ENCODE measurements at regions not wholly inside any gene's neighbourhood (a gene's known extent, or its start where the extent isn't known, plus 50 kb on each side); places are given as distances from the start of the nearest gene placed in this dataset.

DNA sequence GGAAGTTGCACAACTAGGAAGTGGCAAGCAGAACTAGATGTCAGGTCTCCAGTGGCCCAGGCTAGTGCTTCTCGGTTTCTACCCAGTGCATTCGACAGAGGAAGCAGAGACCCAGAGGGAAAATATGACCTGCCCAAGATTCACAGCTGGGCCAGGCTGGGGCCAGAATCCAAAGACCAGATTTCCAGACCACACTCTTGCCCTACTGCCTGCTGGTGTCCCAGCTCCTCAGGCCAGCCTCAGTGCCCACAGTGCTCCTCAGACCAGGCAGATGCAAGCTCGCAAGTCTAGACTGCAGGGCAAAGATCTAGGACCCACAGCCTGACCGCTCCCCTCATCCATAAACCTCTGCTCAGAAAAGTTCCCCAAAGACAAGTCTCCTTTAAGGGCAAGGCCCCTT lies 262.6 kb downstream of the BUD13 start:
- Histone ChIP-seq H3K4me1 (ENCODE audit: control insufficient read depth, insufficient read depth, low read length) (no peaks in the 10 kb centered on the region), H3K27ac (ENCODE audit: low read length) (no peak overlapping the region), H3K27me3 (ENCODE audit: control insufficient read depth, insufficient read depth) (no peaks in the 10 kb centered on the region), H3K9me3 (ENCODE audit: control insufficient read depth, low read length) (no peaks in the 10 kb centered on the region), H3K4me3 (ENCODE audit: low read length) (no peak overlapping the region)
- ATAC-seq (no peak), DNase-seq (no peak)
- intact Hi-C loops (cut with DNase I) = no loop called here
- 69% methylated on average over 4 of the region's 4 CpGs for WGBS

DNA sequence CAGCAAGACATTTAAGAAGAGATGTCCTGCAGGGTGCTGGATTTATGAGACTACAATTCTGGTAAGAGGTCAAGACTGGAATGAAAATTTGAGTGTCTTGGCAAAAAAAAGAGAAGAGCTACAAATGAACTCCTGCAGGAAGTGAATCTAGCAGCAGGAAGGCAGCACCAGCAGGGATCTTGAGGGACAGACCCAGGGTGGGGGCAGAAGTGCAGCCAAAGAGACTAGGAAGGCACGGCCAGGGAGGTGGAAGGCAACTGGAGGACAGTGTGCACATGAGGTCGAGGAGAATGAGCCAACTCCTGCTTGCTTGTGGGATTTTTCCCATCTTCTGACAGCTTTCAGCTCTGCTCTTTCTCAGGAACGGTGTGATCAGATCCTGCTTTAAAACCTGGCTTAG lies 263.2 kb downstream of the BUD13 start:
- ATAC-seq (no peak), DNase-seq (no peak)
- Histone ChIP-seq H3K27me3 (ENCODE audit: control insufficient read depth, insufficient read depth) (no peaks in the 10 kb centered on the region), H3K4me1 (ENCODE audit: control insufficient read depth, insufficient read depth, low read length) (no peaks in the 10 kb centered on the region), H3K4me3 (ENCODE audit: low read length) (no peak overlapping the region), H3K27ac (ENCODE audit: low read length) (no peak overlapping the region), H3K9me3 (ENCODE audit: control insufficient read depth, low read length) (no peaks in the 10 kb centered on the region)
- WGBS = 44% methylated on average over 3 of the region's 3 CpGs
- intact Hi-C loops (cut with DNase I) = no loop called here

DNA sequence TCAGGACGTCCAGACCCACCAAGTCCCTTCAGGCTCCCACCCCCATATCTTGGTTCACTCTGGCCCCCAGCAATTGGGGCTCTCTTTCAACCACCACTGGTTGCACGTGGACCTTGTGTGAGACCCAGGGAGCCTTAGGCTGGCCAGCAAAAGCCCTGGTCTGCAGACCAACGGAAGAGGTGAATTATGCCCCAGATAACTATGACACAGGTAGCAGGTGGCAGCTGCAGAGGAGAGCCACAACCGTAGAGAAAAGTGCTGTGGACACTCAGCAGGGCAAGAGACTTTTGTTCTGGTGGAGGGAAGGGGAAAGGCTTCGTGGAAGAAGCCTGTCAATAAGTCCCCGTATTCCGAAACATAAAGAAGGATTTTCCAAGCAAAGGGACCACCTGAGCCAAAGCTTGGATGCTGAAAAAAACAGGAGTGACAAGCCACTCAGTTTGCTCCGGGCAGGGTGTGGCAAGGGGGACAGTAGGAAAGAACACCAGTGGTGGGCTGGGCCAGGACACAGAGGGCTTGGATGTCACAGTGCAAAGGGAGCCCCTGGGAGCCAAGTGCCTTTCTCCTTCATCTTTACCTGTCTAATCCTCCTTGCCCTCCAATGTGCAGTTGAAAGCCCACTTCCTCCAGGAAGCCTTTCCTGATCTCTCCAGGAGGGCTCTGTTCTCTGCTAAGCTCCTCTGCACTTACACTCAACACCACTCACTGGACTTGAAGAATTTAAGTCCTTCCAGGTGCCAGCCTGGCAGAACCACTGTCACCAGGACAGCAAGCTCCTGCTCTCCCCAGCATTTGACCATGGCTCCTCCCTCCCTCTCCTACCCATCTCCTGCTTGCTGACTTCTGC lies 264.7 kb downstream of the BUD13 start:
- ATAC-seq = no peak
- Histone ChIP-seq H3K9me3 (ENCODE audit: control insufficient read depth, low read length) (no peaks in the 10 kb centered on the region), H3K27me3 (ENCODE audit: control insufficient read depth, insufficient read depth) (no peaks in the 10 kb centered on the region), H3K4me1 (ENCODE audit: control insufficient read depth, insufficient read depth, low read length) (no peaks in the 10 kb centered on the region), H3K4me3 (ENCODE audit: low read length) (no peak overlapping the region), H3K27ac (ENCODE audit: low read length) (no peak overlapping the region)
- WGBS = 67% methylated on average over 8 of the region's 8 CpGs
- intact Hi-C loops (cut with DNase I) = no loop called here
- DNase-seq = no peak

DNA sequence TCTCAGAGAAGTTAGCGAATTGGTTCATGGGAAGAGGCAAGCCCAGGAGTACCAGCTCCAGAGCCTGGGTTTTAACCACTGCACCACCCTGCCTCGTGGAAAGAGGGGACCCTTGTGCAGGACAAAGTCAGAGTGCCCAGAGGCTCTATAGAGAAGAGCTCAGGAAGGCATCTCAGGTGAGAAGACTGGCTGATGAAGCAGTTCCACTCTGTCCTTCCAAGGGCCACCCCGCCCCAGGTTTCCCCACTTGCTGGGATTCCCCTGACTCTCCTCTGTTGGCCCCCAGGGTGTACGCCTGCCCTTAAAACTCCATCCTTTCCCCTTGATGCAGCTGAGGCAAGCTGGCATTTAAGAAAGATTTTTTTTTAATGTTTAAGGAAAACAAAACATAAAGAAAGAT lies 265.8 kb downstream of the BUD13 start:
- Histone ChIP-seq H3K27ac (ENCODE audit: low read length) (no peak overlapping the region), H3K4me1 (ENCODE audit: control insufficient read depth, insufficient read depth, low read length) (no peaks in the 10 kb centered on the region), H3K9me3 (ENCODE audit: control insufficient read depth, low read length) (no peaks in the 10 kb centered on the region), H3K4me3 (ENCODE audit: low read length) (no peak overlapping the region), H3K27me3 (ENCODE audit: control insufficient read depth, insufficient read depth) (no peaks in the 10 kb centered on the region)
- WGBS = 83% methylated on average over 4 of the region's 4 CpGs
- intact Hi-C loops (cut with DNase I) = no loop called here
- ATAC-seq = no peak
- DNase-seq = no peak

DNA sequence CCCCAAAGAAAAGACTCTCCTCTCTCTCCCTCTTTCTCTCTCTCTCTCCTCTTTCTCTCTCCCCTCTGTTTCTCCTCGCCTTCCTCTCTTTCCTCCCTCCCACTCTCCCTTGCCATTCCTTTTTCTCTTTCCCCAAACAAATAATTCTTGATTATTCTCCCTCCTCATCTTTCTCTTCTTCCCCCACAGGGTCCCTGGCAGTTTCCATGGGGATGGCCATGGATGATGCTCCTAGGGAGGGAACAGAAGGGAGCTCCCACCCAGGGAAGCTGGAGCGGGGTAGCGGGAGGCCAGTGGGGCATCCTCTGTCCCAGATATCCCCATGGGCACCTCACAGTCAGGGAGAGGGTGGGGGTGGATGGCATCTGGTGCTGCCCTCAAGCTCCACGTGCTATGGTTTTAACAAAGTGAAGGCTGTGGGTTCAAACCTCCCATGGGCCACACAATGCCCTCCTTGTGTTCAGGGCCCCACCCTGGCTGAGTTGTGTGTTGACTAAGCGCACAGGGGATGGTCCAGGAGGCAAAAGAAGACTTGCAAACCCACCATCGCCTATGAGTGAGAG lies 266.4 kb downstream of the BUD13 start:
- no peak for ATAC-seq
- Histone ChIP-seq H3K9me3 (ENCODE audit: control insufficient read depth, low read length) (no peaks in the 10 kb centered on the region), H3K27ac (ENCODE audit: low read length) (no peak overlapping the region), H3K4me3 (ENCODE audit: low read length) (no peak overlapping the region), H3K4me1 (ENCODE audit: control insufficient read depth, insufficient read depth, low read length) (no peaks in the 10 kb centered on the region), H3K27me3 (ENCODE audit: control insufficient read depth, insufficient read depth) (no peaks in the 10 kb centered on the region)
- intact Hi-C loops (cut with DNase I) = no loop called here
- WGBS = 74% methylated on average over 6 of the region's 6 CpGs
- DNase-seq = no peak

DNA sequence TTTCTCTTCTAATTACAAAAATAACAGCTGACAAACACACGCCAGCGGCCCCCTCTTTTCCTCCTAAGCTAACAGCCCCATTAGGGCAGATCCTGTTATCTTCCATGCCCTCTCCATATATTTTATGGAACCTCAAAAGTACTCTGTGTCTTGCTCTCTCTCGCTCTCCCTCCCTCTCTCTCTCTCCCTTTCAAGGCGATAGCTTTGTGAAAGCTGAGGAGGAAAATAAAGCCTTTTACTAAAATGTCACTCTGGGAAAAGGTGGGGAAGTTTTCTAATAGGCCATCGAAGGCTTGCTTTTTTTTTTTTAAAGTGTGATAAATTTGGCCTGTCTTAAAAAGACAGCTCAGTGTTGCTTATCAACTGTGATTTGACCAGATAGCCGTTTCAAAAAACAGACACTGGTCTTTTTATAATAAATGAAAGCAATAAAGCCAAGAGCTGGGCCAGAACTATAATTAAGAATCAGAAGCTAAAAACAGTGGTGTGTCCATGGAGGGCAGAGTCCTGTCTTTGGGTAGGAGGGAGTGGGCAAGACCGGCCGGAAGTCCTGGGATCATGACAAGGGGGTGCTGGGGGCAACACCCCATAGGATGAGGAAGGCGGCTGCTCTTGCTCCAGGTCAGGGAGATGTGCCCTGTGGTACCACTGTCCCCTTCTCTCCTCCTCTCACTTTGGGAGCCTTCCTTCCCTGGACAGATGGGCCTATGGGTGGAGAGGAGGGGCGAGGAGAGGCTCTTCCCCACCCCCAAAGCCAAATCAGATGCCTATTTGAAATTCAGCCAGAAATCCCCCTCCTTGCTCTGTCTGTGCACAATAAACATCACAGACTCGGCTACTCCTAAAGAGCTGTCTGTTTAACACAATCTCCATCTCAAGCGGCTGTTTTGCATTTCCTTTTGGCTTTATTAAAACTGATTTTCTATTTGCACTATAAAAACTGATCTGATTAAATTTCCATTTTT lies 267.2 kb downstream of the BUD13 start:
- no peaks in the 10 kb centered on the region for H3K4me1 ChIP-seq (ENCODE audit: control insufficient read depth, insufficient read depth, low read length)
- H3K9me3 ChIP-seq (ENCODE audit: control insufficient read depth, low read length) = no peaks in the 10 kb centered on the region
- no peak for ATAC-seq
- no peak overlapping the region for H3K4me3 ChIP-seq (ENCODE audit: low read length)
- intact Hi-C loops (cut with DNase I) = no loop called here
- H3K27me3 ChIP-seq (ENCODE audit: control insufficient read depth, insufficient read depth) = no peaks in the 10 kb centered on the region
- no peak overlapping the region for H3K27ac ChIP-seq (ENCODE audit: low read length)
- 59% methylated on average over 12 of the region's 12 CpGs for WGBS
- DNase-seq = no peak

DNA sequence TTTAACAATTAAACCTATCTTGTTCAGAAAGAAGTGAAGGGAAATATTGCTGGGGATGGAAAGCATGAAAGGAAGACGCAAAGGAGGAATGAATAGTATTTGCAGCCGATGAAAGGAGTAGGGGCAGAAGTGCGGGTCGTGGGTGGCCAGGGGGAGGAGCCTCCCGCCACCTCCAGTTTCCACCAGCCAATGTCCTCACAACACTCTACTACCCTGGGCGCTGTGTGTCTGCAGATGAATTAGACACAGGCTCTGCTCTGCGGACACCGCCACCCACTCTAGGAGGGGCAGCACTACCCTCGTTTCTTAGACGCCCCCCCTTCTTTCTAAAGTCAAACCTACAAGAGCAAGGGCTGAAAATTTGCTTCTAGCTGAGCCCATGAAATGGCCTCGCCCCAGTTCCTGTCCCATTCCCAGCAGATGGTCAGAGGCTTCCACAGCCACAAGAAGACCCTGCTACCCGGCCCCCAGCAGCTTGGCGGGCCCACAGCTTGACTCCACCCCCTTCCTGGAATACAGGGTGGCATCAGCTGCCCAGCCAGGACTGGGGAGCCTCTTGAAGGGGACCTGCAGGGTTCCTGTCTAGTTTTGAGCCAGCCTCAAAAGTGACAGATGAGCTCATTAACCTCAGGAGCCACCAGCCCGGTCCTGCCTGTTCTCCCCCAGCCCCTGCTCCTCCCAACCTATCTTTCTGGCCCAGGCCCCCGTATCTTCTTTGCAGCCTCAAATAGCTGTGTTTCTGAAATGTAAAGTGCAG lies 268.1 kb downstream of the BUD13 start:
- intact Hi-C loops (cut with DNase I) = no loop called here
- Histone ChIP-seq H3K4me1 (ENCODE audit: control insufficient read depth, insufficient read depth, low read length) (no peaks in the 10 kb centered on the region), H3K27me3 (ENCODE audit: control insufficient read depth, insufficient read depth) (no peaks in the 10 kb centered on the region), H3K4me3 (ENCODE audit: low read length) (no peak overlapping the region), H3K27ac (ENCODE audit: low read length) (no peak overlapping the region), H3K9me3 (ENCODE audit: control insufficient read depth, low read length) (no peaks in the 10 kb centered on the region)
- no peak for DNase-seq
- ATAC-seq = no peak
- 67% methylated on average over 15 of the region's 15 CpGs for WGBS

DNA sequence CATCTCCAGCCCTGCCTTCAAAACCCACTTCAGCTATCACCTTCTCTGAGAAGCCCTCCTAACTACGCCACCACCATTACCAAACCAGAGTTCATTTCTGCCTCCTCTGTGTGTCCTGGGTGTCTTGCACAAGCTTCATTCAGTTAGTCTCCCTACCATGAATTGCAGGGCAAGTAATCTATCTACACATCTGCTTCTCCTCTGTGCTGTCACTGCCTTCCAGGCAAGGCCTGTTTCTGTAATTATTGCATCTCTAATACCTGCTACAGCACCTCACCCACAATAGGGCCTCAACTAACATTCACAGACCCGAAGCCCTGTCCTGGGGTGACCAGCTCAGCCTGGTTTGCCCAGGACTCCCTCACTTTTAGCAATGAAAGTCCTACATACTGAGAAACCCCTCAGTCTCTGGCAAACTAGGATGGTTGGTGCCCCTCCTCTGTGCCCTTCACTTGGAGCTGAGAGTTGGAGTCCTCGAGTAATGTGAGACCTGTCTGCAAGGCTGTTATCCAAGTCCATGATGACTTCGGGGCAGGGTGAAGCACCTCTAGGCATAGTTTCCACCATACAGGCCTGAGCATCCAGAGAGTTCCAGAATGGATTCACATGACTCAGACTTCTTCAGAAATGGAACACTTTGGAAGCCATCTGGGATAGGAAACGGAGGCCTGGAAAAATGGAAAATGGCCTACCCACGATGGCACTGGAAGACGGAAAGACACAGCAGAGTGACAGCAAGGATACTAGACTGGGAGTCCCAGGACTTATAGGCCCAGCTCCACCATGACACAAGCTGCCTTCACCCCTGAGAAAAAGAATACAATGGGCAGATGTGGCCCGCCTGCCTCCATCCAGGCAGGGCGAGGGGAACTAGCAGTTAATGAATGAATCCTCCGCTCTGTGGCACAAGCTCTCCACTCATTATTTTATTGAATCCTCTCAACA lies 269.3 kb downstream of the BUD13 start:
- Histone ChIP-seq H3K4me1 (ENCODE audit: control insufficient read depth, insufficient read depth, low read length) (no peaks in the 10 kb centered on the region), H3K4me3 (ENCODE audit: low read length) (no peak overlapping the region), H3K27ac (ENCODE audit: low read length) (no peak overlapping the region), H3K9me3 (ENCODE audit: control insufficient read depth, low read length) (no peaks in the 10 kb centered on the region), H3K27me3 (ENCODE audit: control insufficient read depth, insufficient read depth) (no peaks in the 10 kb centered on the region)
- ATAC-seq (no peak), DNase-seq (no peak)
- 88% methylated on average over 10 of the region's 10 CpGs for WGBS
- intact Hi-C loops (cut with DNase I) = no loop called here

DNA sequence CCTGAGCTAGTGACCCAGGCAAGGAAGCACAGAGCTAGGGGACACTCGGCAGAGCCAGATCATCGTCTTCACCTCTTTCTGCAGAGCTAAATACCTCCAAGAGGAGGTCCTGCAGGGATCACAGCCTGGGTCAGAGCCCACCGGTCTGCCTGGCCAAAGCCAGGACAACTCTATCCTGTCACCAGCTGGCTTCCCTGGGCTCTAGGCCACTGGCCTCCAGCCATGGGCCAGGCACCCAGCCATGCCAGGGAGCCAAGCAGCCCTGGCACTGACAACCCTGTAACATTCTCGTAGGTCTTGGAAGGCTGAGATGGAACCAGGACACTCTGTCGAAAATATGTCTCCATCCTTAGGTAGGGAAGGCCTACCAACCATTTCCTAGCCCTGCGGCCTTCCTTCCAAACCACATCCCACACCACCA lies 270.1 kb downstream of the BUD13 start:
- no peaks in the 10 kb centered on the region for H3K27me3 ChIP-seq (ENCODE audit: control insufficient read depth, insufficient read depth)
- intact Hi-C loops (cut with DNase I) = no loop called here
- no peaks in the 10 kb centered on the region for H3K9me3 ChIP-seq (ENCODE audit: control insufficient read depth, low read length)
- no peak overlapping the region for H3K27ac ChIP-seq (ENCODE audit: low read length)
- no peaks in the 10 kb centered on the region for H3K4me1 ChIP-seq (ENCODE audit: control insufficient read depth, insufficient read depth, low read length)
- DNase-seq (no peak), ATAC-seq (no peak)
- WGBS = 78% methylated on average over 6 of the region's 6 CpGs
- no peak overlapping the region for H3K4me3 ChIP-seq (ENCODE audit: low read length)

DNA sequence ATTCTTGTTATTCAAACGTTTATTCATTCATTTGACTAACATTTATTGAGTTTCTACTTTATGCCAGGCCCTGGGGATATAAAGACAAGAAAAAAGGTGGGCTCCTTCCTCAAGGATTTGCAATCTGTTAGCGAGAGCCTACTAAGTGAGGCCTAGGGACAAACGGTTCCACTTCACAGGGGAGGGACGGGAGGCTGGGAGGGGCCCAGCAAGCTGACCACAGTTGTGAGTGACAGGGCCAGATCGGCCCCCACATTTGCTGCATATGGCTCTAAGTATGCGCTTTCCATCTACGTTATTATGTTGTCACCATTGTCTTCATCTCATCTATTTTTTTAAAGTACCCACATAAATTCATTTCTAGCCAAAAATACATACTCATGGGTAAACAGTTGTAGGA lies 271.1 kb downstream of the BUD13 start:
- Histone ChIP-seq H3K9me3 (ENCODE audit: control insufficient read depth, low read length) (no peaks in the 10 kb centered on the region), H3K4me1 (ENCODE audit: control insufficient read depth, insufficient read depth, low read length) (no peaks in the 10 kb centered on the region), H3K4me3 (ENCODE audit: low read length) (no peak overlapping the region), H3K27ac (ENCODE audit: low read length) (no peak overlapping the region), H3K27me3 (ENCODE audit: control insufficient read depth, insufficient read depth) (no peaks in the 10 kb centered on the region)
- intact Hi-C loops (cut with DNase I) = no loop called here
- DNase-seq = no peak
- ATAC-seq = no peak
- 73% methylated on average over 7 of the region's 7 CpGs for WGBS

All from right cardiac atrium (tissue), 5 donors.